HL-60 (cell line): ENCODE measurements at regions not wholly inside any gene's neighbourhood (a gene's known extent, or its start where the extent isn't known, plus 50 kb on each side); places are given as distances from the start of the nearest gene placed in this dataset.

Experiments
- DNase-seq, 2 experiments: peaks; one replicate each; pipeline ENCODE4 v3.0.0-alpha.2; 2010 to 2020; ENCODE audit warnings: low read depth in 1 of 2, low spot score in 1 of 2
- H3K27ac ChIP-seq: fragments of 250-450 bp; sonication (Bioruptor Pico); replicated peaks from 2 replicates; pipeline ENCODE4 v1.5.1; 2020; ENCODE audit warnings: mild to moderate bottlenecking, moderate library complexity
- H3K27me3 ChIP-seq: fragments of 250-450 bp; sonication (Bioruptor Pico); 2 replicates; pipeline ENCODE4 v1.5.1; 2021; ENCODE audit warnings: mild to moderate bottlenecking, moderate library complexity; ENCODE audit not compliant: insufficient read depth, poor library complexity, severe bottlenecking
- H3K4me3 ChIP-seq: replicated peaks from 2 replicates; pipeline ENCODE4 v1.5.1; 2011; ENCODE audit warnings: mild to moderate bottlenecking, control low read depth, low read length; ENCODE audit not compliant: insufficient read depth
- CTCF ChIP-seq: IDR thresholded peaks from one replicate; pipeline ENCODE4 v1.5.1; 2011; ENCODE audit warnings: low read length, control low read depth, inconsistent platforms; ENCODE audit not compliant: insufficient read depth
- GABPA ChIP-seq: IDR thresholded peaks from 2 replicates; pipeline ENCODE4 v1.6.1; 2012; ENCODE audit warnings: low read depth
- POLR2AphosphoS5 ChIP-seq: IDR thresholded peaks from 2 replicates; pipeline ENCODE4 v1.6.1; 2012; ENCODE audit warnings: low read depth
- REST ChIP-seq: IDR thresholded peaks from 2 replicates; pipeline ENCODE4 v1.6.1; 2012; ENCODE audit warnings: low read depth; ENCODE audit not compliant: insufficient replicate concordance
- SPI1 ChIP-seq: IDR thresholded peaks from 2 replicates; pipeline ENCODE4 v1.6.1; 2012; ENCODE audit warnings: low read depth, mild to moderate bottlenecking, borderline replicate concordance

- TF ChIP-seq REST (no peak), POLR2AphosphoS5 (no peak), CTCF (no peak), SPI1 (no peak), GABPA (no peak)
- H3K27me3 ChIP-seq = no peaks in the 10 kb centered on the region
- H3K4me3 ChIP-seq = no peak overlapping the region
- DNase-seq = no peak
- no peak overlapping the region for H3K27ac ChIP-seq
These were observed 182.6 kb downstream of the TTLL2 start for GRCh38 chr6:167507376-167507945.

- TF ChIP-seq POLR2AphosphoS5 (no peak), REST (no peak), CTCF (no peak), GABPA (no peak), SPI1 (no peak)
- Histone ChIP-seq H3K4me3 (no peak overlapping the region), H3K27ac (no peak overlapping the region), H3K27me3 (no peaks in the 10 kb centered on the region)
- DNase-seq = no peak
These were observed 184.3 kb downstream of the TTLL2 start for GRCh38 chr6:167508919-167509852.

GRCh38 chr6:167509853-167510220, 185.0 kb downstream of the TTLL2 start:
- TF ChIP-seq GABPA (no peak), REST (no peak), POLR2AphosphoS5 (no peak)
- DNase-seq = no peak
- Histone ChIP-seq H3K27ac (no peak overlapping the region), H3K4me3 (no peak overlapping the region), H3K27me3 (no peaks in the 10 kb centered on the region)
